SK-N-SH (cell line): ENCODE measurements at regions not wholly inside any gene's neighbourhood (a gene's known extent, or its start where the extent isn't known, plus 50 kb on each side); places are given as distances from the start of the nearest gene placed in this dataset.

Experiments used
- CTCF ChIA-PET: fragments of 300-600, 350-600 bp; formaldehyde crosslinking; extraction: SDS; loops from one replicate; lab custom pipeline; 2021; lab: Yijun Ruan, JAX
- POLR2A ChIA-PET: fragments of 350-600 bp; sonication (Branson Sonifier 250); formaldehyde crosslinking; extraction: SDS; loops from one replicate; lab custom pipeline; 2020; ENCODE audit warnings: antibody characterized with exemption, inconsistent platforms; lab: Yijun Ruan, JAX
- DNase-seq: peaks from one replicate; pipeline ENCODE4 v3.0.0; 2012
- H2AFZ ChIP-seq: fragments of 200-600 bp; sonication (generic); 2 replicates; pipeline ENCODE4 v1.8.1; 2016; ENCODE audit warnings: antibody characterized with exemption, mild to moderate bottlenecking, low read depth
- H3F3A ChIP-seq: fragments of 200-600 bp; sonication (generic); replicated peaks from 2 replicates; pipeline ENCODE3; 2016; ENCODE audit warnings: antibody characterized with exemption, mild to moderate bottlenecking; ENCODE audit not compliant: insufficient read depth
- H3K27ac ChIP-seq, 2 experiments: fragments of 200-500 bp in 1 of 2; fragments of 200-600 bp in 1 of 2; sonication (Bioruptor generic) in 1 of 2; sonication (generic), shearing (Covaris generic) in 1 of 2; 2 replicates each; pipeline versions ENCODE4 v1.5.1 to v1.6.1; 2014 to 2016; ENCODE audit warnings: low read depth in 2 of 2, inconsistent platforms in 1 of 2, low read length in 1 of 2, mild to moderate bottlenecking in 1 of 2, mixed read lengths in 1 of 2
- H3K27me3 ChIP-seq: fragments of 200-600 bp; sonication (generic), shearing (Covaris generic); 2 replicates; pipeline ENCODE4 v1.6.1; 2016; ENCODE audit warnings: mixed run types; ENCODE audit not compliant: insufficient read depth
- H3K36me3 ChIP-seq, 2 experiments: fragments of 200-500 bp in 1 of 2; fragments of 200-600 bp in 1 of 2; sonication (Bioruptor generic) in 1 of 2; sonication (generic) in 1 of 2; replicated peaks in 1 of 2; 2 replicates each; pipeline versions ENCODE3 to v1.5.1; 2014 to 2016; ENCODE audit warnings: low read length in 1 of 2, mild to moderate bottlenecking in 1 of 2; ENCODE audit not compliant: insufficient read depth in 2 of 2, control insufficient read depth in 1 of 2
- H3K4me1 ChIP-seq, 2 experiments: fragments of 200-500 bp in 1 of 2; fragments of 200-600 bp in 1 of 2; sonication (Bioruptor generic) in 1 of 2; sonication (generic), shearing (Covaris generic) in 1 of 2; 2 replicates each; pipeline versions ENCODE4 v1.5.1 to v1.6.1; 2014 to 2016; ENCODE audit warnings: low read depth in 1 of 2, low read length in 1 of 2, mixed run types in 1 of 2; ENCODE audit not compliant: insufficient read depth in 2 of 2, control insufficient read depth in 1 of 2
- H3K4me2 ChIP-seq: fragments of 200-600 bp; sonication (generic), shearing (Covaris generic); 2 replicates; pipeline ENCODE4 v1.6.1; 2017; ENCODE audit warnings: mixed run types
- H3K4me3 ChIP-seq, 2 experiments: fragments of 200-500 bp in 1 of 2; fragments of 200-600 bp in 1 of 2; sonication (Bioruptor generic) in 1 of 2; sonication (generic), shearing (Covaris generic) in 1 of 2; 2 replicates each; pipeline versions ENCODE4 v1.5.1 to v1.8.1; 2014 to 2016; ENCODE audit warnings: low read depth in 2 of 2, inconsistent platforms in 1 of 2, low read length in 1 of 2, mild to moderate bottlenecking in 1 of 2, mixed read lengths in 1 of 2, moderate library complexity in 1 of 2
- H3K79me2 ChIP-seq: fragments of 200-600 bp; sonication (generic); 2 replicates; pipeline ENCODE4 v1.8.1; 2017; ENCODE audit warnings: mild to moderate bottlenecking; ENCODE audit not compliant: insufficient read depth
- H3K9ac ChIP-seq: fragments of 200-600 bp; sonication (generic); 2 replicates; pipeline ENCODE4 v1.6.1; 2017; ENCODE audit warnings: mixed run types
- H3K9me2 ChIP-seq: fragments of 200-600 bp; sonication (generic); 2 replicates; pipeline ENCODE4 v1.6.1; 2017; ENCODE audit warnings: mixed run types
- H3K9me3 ChIP-seq: fragments of 200-600 bp; sonication (generic); 2 replicates; pipeline ENCODE4 v1.6.1; 2017; ENCODE audit warnings: mixed run types, mild to moderate bottlenecking, moderate library complexity
- H4K20me1 ChIP-seq: fragments of 200-600 bp; sonication (generic); 2 replicates; pipeline ENCODE4 v1.6.1; 2017; ENCODE audit warnings: mild to moderate bottlenecking, mixed run types; ENCODE audit not compliant: insufficient read depth
- CHD2 ChIP-seq: fragments of 150-350 bp; IDR thresholded peaks from 2 replicates; pipeline ENCODE4 v1.6.1; 2018; ENCODE audit warnings: low read length; ENCODE audit not compliant: partially characterized antibody
- CTCF ChIP-seq: fragments of 200-600 bp; sonication (generic); IDR thresholded peaks from 2 replicates; pipeline ENCODE4 v1.6.1; 2017; ENCODE audit warnings: antibody characterized with exemption, mild to moderate bottlenecking, moderate library complexity
- FOXJ3 ChIP-seq: sonication (generic); formaldehyde crosslinking; IDR thresholded peaks from 2 replicates; pipeline ENCODE4 v1.5.1; 2020; ENCODE audit warnings: mild to moderate bottlenecking, missing genetic modification reagents
- FOXM1 ChIP-seq: IDR thresholded peaks from 2 replicates; pipeline ENCODE4 v1.4.0; 2012; ENCODE audit warnings: low read depth, mild to moderate bottlenecking
- GABPA ChIP-seq: IDR thresholded peaks from 2 replicates; pipeline ENCODE4 v1.4.0; 2012; ENCODE audit warnings: low read depth, mild to moderate bottlenecking
- GATA2 ChIP-seq: sonication (generic); formaldehyde crosslinking; IDR thresholded peaks from 2 replicates; pipeline ENCODE4 v1.5.0; 2020; ENCODE audit warnings: mild to moderate bottlenecking, missing genetic modification reagents
- JUND ChIP-seq: IDR thresholded peaks from 2 replicates; pipeline ENCODE4 v1.4.0; 2012
- MXI1 ChIP-seq: IDR thresholded peaks from 2 replicates; pipeline ENCODE4 v1.6.1; 2012; ENCODE audit warnings: mild to moderate bottlenecking, low read depth, low read length, improper control_type of control experiment
- NFIC ChIP-seq: IDR thresholded peaks from 2 replicates; pipeline ENCODE4 v1.4.0; 2012; ENCODE audit warnings: borderline replicate concordance
- NRF1 ChIP-seq: IDR thresholded peaks from 2 replicates; pipeline ENCODE4 v1.6.1; 2012; ENCODE audit warnings: low read depth, mild to moderate bottlenecking, low read length
- PBX3 ChIP-seq: IDR thresholded peaks from 2 replicates; pipeline ENCODE4; 2012
- RFX5 ChIP-seq: IDR thresholded peaks from 2 replicates; pipeline ENCODE4 v1.6.1; 2012; ENCODE audit warnings: mild to moderate bottlenecking, improper control_type of control experiment, low read length
- SIN3A ChIP-seq: IDR thresholded peaks from 2 replicates; pipeline ENCODE4 v1.6.1; 2012; ENCODE audit warnings: low read depth, mild to moderate bottlenecking, low read length, moderate library complexity, borderline replicate concordance
- SMC3 ChIP-seq: IDR thresholded peaks from 2 replicates; pipeline ENCODE4 v1.6.1; 2012; ENCODE audit warnings: low read depth, low read length, improper control_type of control experiment
- TEAD4 ChIP-seq: IDR thresholded peaks from 2 replicates; pipeline ENCODE4 v1.4.0; 2012; ENCODE audit warnings: mild to moderate bottlenecking, borderline replicate concordance; ENCODE audit not compliant: insufficient read depth
- USF1 ChIP-seq: IDR thresholded peaks from 2 replicates; pipeline ENCODE4 v1.4.0; 2012; ENCODE audit warnings: low read depth, borderline replicate concordance
- USF2 ChIP-seq: fragments of 150-350 bp; IDR thresholded peaks from 2 replicates; pipeline ENCODE4 v1.6.1; 2017; ENCODE audit warnings: antibody characterized with exemption, low read length, low read depth, borderline replicate concordance
- ZBTB33 ChIP-seq: IDR thresholded peaks from 2 replicates; pipeline ENCODE4 v1.4.0; 2012; ENCODE audit warnings: low read depth, borderline replicate concordance
- WGBS: methylation state at CpG from one replicate; pipeline ENCODE4 v1.1.6; 2017; ENCODE audit warnings: low lambda C conversion rate; 5-methylcytosine and 5-hydroxymethylcytosine counted together

- no peak for TF ChIP-seq FOXJ3
- no peak for TF ChIP-seq USF1
- no peak for TF ChIP-seq USF2
- TF ChIP-seq FOXM1, result no peak
- no peak for TF ChIP-seq NFIC
- TF ChIP-seq GABPA, result no peak
- no peak for TF ChIP-seq GATA2
- no peak for TF ChIP-seq JUND
- Histone ChIP-seq H3K9me2 (no peaks in the 10 kb centered on the region), H3K27me3 (no peaks in the 10 kb centered on the region), H3K4me2 (no peak overlapping the region), H3K36me3 (no peaks in the 10 kb centered on the region), H3K9me3 (no peaks in the 10 kb centered on the region), H3K79me2 (no peaks in the 10 kb centered on the region), H3K9ac (no peak overlapping the region), H3F3A (no peaks in the 10 kb centered on the region), H4K20me1 (no peaks in the 10 kb centered on the region), H2AFZ (no peak overlapping the region), H3K4me1 (no peaks in the 10 kb centered on the region; a peak in 1 of 4 replicates), H3K27ac (no peak overlapping the region), H3K4me3 (no peak overlapping the region)
- POLR2A ChIA-PET, result no interaction called here
- CTCF ChIA-PET, result interaction anchor here (0.7 kb wide), 1 partner anchor 11 kb away, joined by 3 read pairs; no protein-coding TSS in a partner anchor
- no peak for DNase-seq
- WGBS, result 7% methylated on average over 3 of the region's 3 CpGs
Observed at GRCh38 chr5:133731951-133732350, 119.6 kb upstream of the FSTL4 start.

GRCh38 chr5:133730866-133731265 lies 118.5 kb upstream of the FSTL4 start:
- Histone ChIP-seq H3K9ac (no peak overlapping the region), H3K9me3 (no peaks in the 10 kb centered on the region), H3K9me2 (no peaks in the 10 kb centered on the region), H3K27me3 (no peaks in the 10 kb centered on the region), H3K27ac (no peak overlapping the region), H3K4me1 (no peaks in the 10 kb centered on the region; a peak in 1 of 4 replicates), H3K79me2 (no peaks in the 10 kb centered on the region), H2AFZ (no peak overlapping the region), H3K36me3 (no peaks in the 10 kb centered on the region), H3K4me3 (no peak overlapping the region), H3F3A (no peaks in the 10 kb centered on the region), H4K20me1 (no peaks in the 10 kb centered on the region), H3K4me2 (no peak overlapping the region)
- DNase-seq, result no peak
- 31% methylated on average over 7 of the region's 7 CpGs for WGBS
- TF ChIP-seq FOXJ3 (no peak), FOXM1 (no peak)
- ChIA-PET POLR2A (no interaction called here), CTCF (no interaction called here)

- WGBS, result 35% methylated on average over 6 of the region's 6 CpGs
- TF ChIP-seq NRF1 (no peak), MXI1 (no peak), CTCF (no peak), TEAD4 (no peak), CHD2 (no peak), PBX3 (no peak), SMC3 (no peak), FOXM1 (no peak), ZBTB33 (no peak), SIN3A (no peak), RFX5 (no peak)
Observed at GRCh38 chr5:133730346-133730745, 118.0 kb upstream of the FSTL4 start.

More at GRCh38 chr5:133730346-133730745, 118.0 kb upstream of the FSTL4 start:
- DNase-seq, result no peak
- no peak overlapping the region for H3K4me2 ChIP-seq
- no peak overlapping the region for H2AFZ ChIP-seq
- no peaks in the 10 kb centered on the region for H3K9me3 ChIP-seq
- H3K4me1 ChIP-seq, result no peaks in the 10 kb centered on the region; a peak in 1 of 4 replicates
- H3K9ac ChIP-seq, result no peak overlapping the region
- no peaks in the 10 kb centered on the region for H3K36me3 ChIP-seq
- no peaks in the 10 kb centered on the region for H3K9me2 ChIP-seq
- no peak overlapping the region for H3K27ac ChIP-seq
- ChIA-PET CTCF (no interaction called here), POLR2A (no interaction called here)
- no peak overlapping the region for H3K4me3 ChIP-seq
- no peaks in the 10 kb centered on the region for H3K79me2 ChIP-seq
- no peaks in the 10 kb centered on the region for H3K27me3 ChIP-seq
- H3F3A ChIP-seq, result no peaks in the 10 kb centered on the region
- H4K20me1 ChIP-seq, result no peaks in the 10 kb centered on the region
